ENCODE measurements at regions not wholly inside any gene's neighbourhood (a gene's known extent, or its start where the extent isn't known, plus 50 kb on each side); places are given as distances from the start of the nearest gene placed in this dataset.

DNA sequence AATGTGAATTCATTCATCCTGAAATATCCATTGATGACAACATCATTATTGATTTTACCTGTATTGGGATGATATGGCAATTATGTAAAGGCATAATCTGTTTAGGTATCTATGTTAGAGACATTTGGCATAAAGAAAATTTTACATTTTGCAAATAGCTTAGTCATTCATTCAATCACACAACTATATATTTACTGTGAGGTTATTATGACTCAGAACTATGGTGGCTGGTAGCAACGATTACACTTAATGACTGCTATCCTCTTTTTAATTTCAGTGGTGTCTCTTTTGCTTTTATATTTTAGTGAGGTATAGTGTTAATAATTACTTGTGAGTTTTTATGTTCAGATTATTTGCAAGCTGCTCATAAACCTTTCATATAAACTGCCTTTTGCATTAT is 955.9 kb downstream of the SLITRK6 start:
- H3K4me3 Mint-ChIP-seq (ENCODE audit: unreplicated experiment), result no peak overlapping the region
- no peaks in the 10 kb centered on the region for H4K20me1 ChIP-seq (ENCODE audit: insufficient read depth, low read length)
- no peaks in the 10 kb centered on the region for H3K4me1 ChIP-seq (ENCODE audit: insufficient read depth, low read length)
- no peaks in the 10 kb centered on the region for H3K79me2 ChIP-seq (ENCODE audit: insufficient read depth, low read length)
- no peaks in the 10 kb centered on the region for H3K9me3 ChIP-seq (ENCODE audit: insufficient read depth, low read depth, low read length)
- H3K36me3 ChIP-seq (ENCODE audit: insufficient read depth, low read length), result no peaks in the 10 kb centered on the region
- H2AFZ ChIP-seq (ENCODE audit: low read depth, low read length), result no peak overlapping the region
- TF ChIP-seq, protein P1, sequence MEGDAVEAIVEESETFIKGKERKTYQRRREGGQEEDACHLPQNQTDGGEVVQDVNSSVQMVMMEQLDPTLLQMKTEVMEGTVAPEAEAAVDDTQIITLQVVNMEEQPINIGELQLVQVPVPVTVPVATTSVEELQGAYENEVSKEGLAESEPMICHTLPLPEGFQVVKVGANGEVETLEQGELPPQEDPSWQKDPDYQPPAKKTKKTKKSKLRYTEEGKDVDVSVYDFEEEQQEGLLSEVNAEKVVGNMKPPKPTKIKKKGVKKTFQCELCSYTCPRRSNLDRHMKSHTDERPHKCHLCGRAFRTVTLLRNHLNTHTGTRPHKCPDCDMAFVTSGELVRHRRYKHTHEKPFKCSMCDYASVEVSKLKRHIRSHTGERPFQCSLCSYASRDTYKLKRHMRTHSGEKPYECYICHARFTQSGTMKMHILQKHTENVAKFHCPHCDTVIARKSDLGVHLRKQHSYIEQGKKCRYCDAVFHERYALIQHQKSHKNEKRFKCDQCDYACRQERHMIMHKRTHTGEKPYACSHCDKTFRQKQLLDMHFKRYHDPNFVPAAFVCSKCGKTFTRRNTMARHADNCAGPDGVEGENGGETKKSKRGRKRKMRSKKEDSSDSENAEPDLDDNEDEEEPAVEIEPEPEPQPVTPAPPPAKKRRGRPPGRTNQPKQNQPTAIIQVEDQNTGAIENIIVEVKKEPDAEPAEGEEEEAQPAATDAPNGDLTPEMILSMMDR (IDR thresholded peaks at IDR 0.05; ENCODE audit: insufficient read depth, low read depth, low read length), result no peak
- TF ChIP-seq EZH2 (IDR thresholded peaks at IDR 0.05; ENCODE audit: insufficient read depth, low read length), result no peak
- H3K9ac ChIP-seq (ENCODE audit: low read length), result no peak overlapping the region
- no peaks in the 10 kb centered on the region for H3K27me3 Mint-ChIP-seq (ENCODE audit: low read depth, unreplicated experiment)
- no peaks in the 10 kb centered on the region for H3K4me1 Mint-ChIP-seq (ENCODE audit: low read depth, unreplicated experiment)
- no peak overlapping the region for H3K4me2 ChIP-seq (ENCODE audit: low read length)
- DNase-seq (ENCODE audit: low read depth), result no peak
- H3K27me3 ChIP-seq (ENCODE audit: insufficient read depth, low read length), result no peaks in the 10 kb centered on the region
- no peak overlapping the region for H3K4me3 ChIP-seq (ENCODE audit: insufficient read depth, low read depth, low read length)
- H3K9me3 Mint-ChIP-seq (ENCODE audit: unreplicated experiment), result no peaks in the 10 kb centered on the region
- no peaks in the 10 kb centered on the region for H3K36me3 Mint-ChIP-seq (ENCODE audit: low read depth, unreplicated experiment)
- no peak for FAIRE-seq
- H3K27ac Mint-ChIP-seq (ENCODE audit: unreplicated experiment), result no peak overlapping the region
- no peak overlapping the region for H3K27ac ChIP-seq (ENCODE audit: low read depth, low read length)

DNA sequence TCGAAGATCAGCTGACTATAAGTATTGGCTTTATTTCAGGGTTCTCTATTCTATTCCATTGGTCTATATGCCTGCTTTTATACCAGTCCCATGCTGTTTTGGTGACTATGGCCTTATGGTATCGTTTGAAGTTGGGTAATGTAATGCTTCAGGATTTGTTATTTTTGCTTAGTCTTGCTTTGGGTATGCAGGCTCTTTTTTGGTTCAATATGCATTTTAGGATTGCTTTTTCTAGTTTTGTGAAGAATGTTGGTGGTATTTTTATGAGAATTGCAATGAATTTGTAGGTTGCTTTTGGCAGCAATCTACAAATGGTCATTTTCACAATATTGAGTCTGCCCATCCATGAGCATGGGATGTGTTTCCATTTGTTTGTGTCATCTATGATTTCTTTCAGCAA is 951.9 kb upstream of the SLITRK1 start:
- Histone ChIP-seq H3K9ac (ENCODE audit: low read length) (no peak overlapping the region), H3K36me3 (ENCODE audit: insufficient read depth, low read length) (no peaks in the 10 kb centered on the region), H4K20me1 (ENCODE audit: insufficient read depth, low read length) (no peaks in the 10 kb centered on the region), H3K27me3 (ENCODE audit: insufficient read depth, low read length) (no peaks in the 10 kb centered on the region), H3K79me2 (ENCODE audit: insufficient read depth, low read length) (no peaks in the 10 kb centered on the region), H3K4me1 (ENCODE audit: insufficient read depth, low read length) (no peaks in the 10 kb centered on the region), H3K9me3 (ENCODE audit: insufficient read depth, low read depth, low read length) (no peaks in the 10 kb centered on the region), H3K27ac (ENCODE audit: low read depth, low read length) (no peak overlapping the region), H3K4me2 (ENCODE audit: low read length) (no peak overlapping the region), H3K4me3 (ENCODE audit: insufficient read depth, low read depth, low read length) (no peak overlapping the region), H2AFZ (ENCODE audit: low read depth, low read length) (no peak overlapping the region)
- FAIRE-seq (no peak), DNase-seq (ENCODE audit: low read depth) (no peak)
- no peak overlapping the region for H3K27ac Mint-ChIP-seq (ENCODE audit: unreplicated experiment)
- H3K36me3 Mint-ChIP-seq (ENCODE audit: low read depth, unreplicated experiment), result no peaks in the 10 kb centered on the region
- TF ChIP-seq, protein P1 (IDR thresholded peaks at IDR 0.05; ENCODE audit: insufficient read depth, low read depth, low read length), result no peak
- TF ChIP-seq EZH2 (IDR thresholded peaks at IDR 0.05; ENCODE audit: insufficient read depth, low read length), result no peak
- no peaks in the 10 kb centered on the region for H3K9me3 Mint-ChIP-seq (ENCODE audit: unreplicated experiment)
- no peaks in the 10 kb centered on the region for H3K4me1 Mint-ChIP-seq (ENCODE audit: low read depth, unreplicated experiment)
- H3K27me3 Mint-ChIP-seq (ENCODE audit: low read depth, unreplicated experiment), result no peaks in the 10 kb centered on the region
- H3K4me3 Mint-ChIP-seq (ENCODE audit: unreplicated experiment), result no peak overlapping the region

DNA sequence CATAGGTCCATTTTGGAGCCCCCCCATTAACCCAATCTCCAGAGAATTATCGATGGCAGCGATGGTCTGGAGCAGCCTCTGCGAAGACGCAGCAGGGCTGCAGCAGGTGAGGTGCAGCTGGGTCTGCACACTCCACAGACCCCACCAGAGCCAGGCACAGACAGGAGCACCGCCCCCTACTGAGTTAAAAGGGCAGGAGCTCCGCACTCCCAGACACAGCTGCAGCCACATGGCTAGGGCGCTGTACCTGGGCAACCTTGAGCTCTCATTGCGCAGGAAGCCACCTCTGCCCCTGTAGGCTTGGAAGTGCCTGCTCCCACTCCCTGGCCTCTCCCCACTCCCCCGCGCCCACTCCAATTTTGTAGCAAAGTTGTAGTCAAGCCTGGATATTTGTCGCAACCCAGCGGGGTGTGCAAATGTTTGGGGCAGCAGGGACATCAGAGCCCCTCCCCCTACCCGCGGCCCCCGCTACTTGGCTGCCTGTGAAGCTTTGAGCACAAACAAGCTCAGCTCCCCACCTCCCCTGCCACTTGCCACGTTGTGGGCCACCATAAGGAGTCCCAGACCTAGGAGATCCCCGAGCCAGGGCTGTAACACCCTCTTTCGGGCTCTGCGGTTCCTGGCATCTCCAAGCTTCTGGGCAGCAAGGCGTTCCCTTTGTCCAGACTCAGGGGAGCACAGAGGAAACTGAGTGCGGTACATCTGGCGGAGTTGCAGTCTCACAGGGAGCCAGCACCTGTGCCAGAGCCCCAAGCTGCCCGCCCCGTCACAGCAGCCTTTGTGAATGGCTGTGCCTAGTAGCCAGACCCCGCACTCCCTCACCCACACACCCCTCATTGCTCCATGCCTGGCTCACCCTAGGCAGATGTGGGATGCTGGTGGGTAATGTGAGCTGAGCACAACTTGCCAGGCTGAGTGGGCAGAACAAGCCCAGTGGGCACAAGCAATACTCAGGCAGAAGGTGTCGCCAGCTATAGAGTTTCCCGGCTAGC is 949.7 kb upstream of the SLITRK1 start:
- TF ChIP-seq EZH2 (IDR thresholded peaks at IDR 0.05; ENCODE audit: insufficient read depth, low read length), result no peak
- no peak overlapping the region for H2AFZ ChIP-seq (ENCODE audit: low read depth, low read length)
- H3K9ac ChIP-seq (ENCODE audit: low read length), result no peak overlapping the region
- Mint-ChIP-seq H3K27ac (ENCODE audit: unreplicated experiment) (no peak overlapping the region), H3K27me3 (ENCODE audit: low read depth, unreplicated experiment) (no peaks in the 10 kb centered on the region), H3K36me3 (ENCODE audit: low read depth, unreplicated experiment) (no peaks in the 10 kb centered on the region), H3K9me3 (ENCODE audit: unreplicated experiment) (no peaks in the 10 kb centered on the region), H3K4me1 (ENCODE audit: low read depth, unreplicated experiment) (no peaks in the 10 kb centered on the region), H3K4me3 (ENCODE audit: unreplicated experiment) (no peak overlapping the region)
- no peaks in the 10 kb centered on the region for H4K20me1 ChIP-seq (ENCODE audit: insufficient read depth, low read length)
- H3K9me3 ChIP-seq (ENCODE audit: insufficient read depth, low read depth, low read length), result no peaks in the 10 kb centered on the region
- H3K79me2 ChIP-seq (ENCODE audit: insufficient read depth, low read length), result no peaks in the 10 kb centered on the region
- no peaks in the 10 kb centered on the region for H3K27me3 ChIP-seq (ENCODE audit: insufficient read depth, low read length)
- no peaks in the 10 kb centered on the region for H3K4me1 ChIP-seq (ENCODE audit: insufficient read depth, low read length)
- no peak overlapping the region for H3K4me3 ChIP-seq (ENCODE audit: insufficient read depth, low read depth, low read length)
- no peak overlapping the region for H3K4me2 ChIP-seq (ENCODE audit: low read length)
- no peaks in the 10 kb centered on the region for H3K36me3 ChIP-seq (ENCODE audit: insufficient read depth, low read length)
- FAIRE-seq (no peak), DNase-seq (ENCODE audit: low read depth) (no peak)
- H3K27ac ChIP-seq (ENCODE audit: low read depth, low read length), result no peak overlapping the region

Data from astrocyte (in vitro differentiated cells and primary cell).